HEK293 (cell line): ENCODE measurements at regions not wholly inside any gene's neighbourhood (a gene's known extent, or its start where the extent isn't known, plus 50 kb on each side); places are given as distances from the start of the nearest gene placed in this dataset.

ENCODE experiments used
- CTCF ChIP-seq: fragments of 450-650 bp; formaldehyde crosslinking; IDR thresholded peaks from 2 replicates; pipeline ENCODE4 v1.5.1; 2016; ENCODE audit warnings: missing biosample characterization, missing genetic modification characterization
- GLIS1 ChIP-seq: fragments of 450-650 bp; formaldehyde crosslinking; IDR thresholded peaks from 2 replicates; pipeline ENCODE4 v1.5.1; 2016; ENCODE audit warnings: missing biosample characterization, missing genetic modification characterization
- KLF9 ChIP-seq: fragments of 450-650 bp; formaldehyde crosslinking; IDR thresholded peaks from 2 replicates; pipeline ENCODE4 v1.5.1; 2016; ENCODE audit warnings: missing biosample characterization, missing genetic modification characterization, low read depth
- MZF1 ChIP-seq: fragments of 450-650 bp; formaldehyde crosslinking; IDR thresholded peaks from 2 replicates; pipeline ENCODE4 v1.5.1; 2017; ENCODE audit warnings: missing biosample characterization, missing genetic modification characterization, borderline replicate concordance
- PBX3 ChIP-seq: sonication (generic); formaldehyde crosslinking; IDR thresholded peaks from 2 replicates; pipeline ENCODE4 v1.8.1; 2022; ENCODE audit warnings: mild to moderate bottlenecking, moderate library complexity, missing genetic modification reagents
- PRDM1 ChIP-seq: fragments of 450-650 bp; formaldehyde crosslinking; IDR thresholded peaks from 2 replicates; pipeline ENCODE4; 2016; ENCODE audit warnings: missing biosample characterization, missing genetic modification characterization
- PRDM4 ChIP-seq: fragments of 450-650 bp; formaldehyde crosslinking; IDR thresholded peaks from 2 replicates; pipeline ENCODE4 v1.5.1; 2017; ENCODE audit warnings: missing biosample characterization, missing genetic modification characterization
- YY1 ChIP-seq: fragments of 450-650 bp; formaldehyde crosslinking; IDR thresholded peaks from 2 replicates; pipeline ENCODE4 v1.5.1; 2018; ENCODE audit warnings: missing biosample characterization, missing genetic modification characterization
- ZBTB7A ChIP-seq: fragments of 450-650 bp; formaldehyde crosslinking; IDR thresholded peaks from 2 replicates; pipeline ENCODE4 v1.5.1; 2016; ENCODE audit warnings: low read depth, missing biosample characterization, missing genetic modification characterization
- ZNF146 ChIP-seq: fragments of 450-650 bp; formaldehyde crosslinking; IDR thresholded peaks from 2 replicates; pipeline ENCODE4 v1.5.1; 2016; ENCODE audit warnings: missing biosample characterization, missing genetic modification characterization
- ZNF16 ChIP-seq: fragments of 450-650 bp; formaldehyde crosslinking; IDR thresholded peaks from 2 replicates; pipeline ENCODE4 v1.5.1; 2016; ENCODE audit warnings: low read depth, missing biosample characterization, missing genetic modification characterization
- ZNF704 ChIP-seq: fragments of 450-650 bp; formaldehyde crosslinking; IDR thresholded peaks from 2 replicates; pipeline ENCODE4 v1.5.1; 2016; ENCODE audit warnings: missing biosample characterization, missing genetic modification characterization

GRCh38 chr21:31498985-31499384, 154.9 kb upstream of the TIAM1 start:
- TF ChIP-seq ZNF704 (tag by site-specific recombination): no peak
- TF ChIP-seq KLF9 (tag by site-specific recombination): no peak
- no peak; the same call in 1 of the 2 replicates for TF ChIP-seq CTCF (tag by site-specific recombination)
- TF ChIP-seq ZBTB7A: no peak
- TF ChIP-seq YY1: no peak
- TF ChIP-seq GLIS1 (tag by site-specific recombination): no peak
- TF ChIP-seq PRDM4 (tag by site-specific recombination): no peak
- no peak for TF ChIP-seq ZNF16 (tag by site-specific recombination)
- TF ChIP-seq MZF1 (tag by site-specific recombination): no peak
- no peak for TF ChIP-seq ZNF146
- TF ChIP-seq PRDM1: no peak
- TF ChIP-seq PBX3 (CRISPR knock-in tag): no peak
